GM19328 (cell line): ENCODE measurements at regions not wholly inside any gene's neighbourhood (a gene's known extent, or its start where the extent isn't known, plus 50 kb on each side); places are given as distances from the start of the nearest gene placed in this dataset.

ENCODE experiments used
- ATAC-seq: cut with Tn5 transposase; IDR thresholded peaks from one replicate; pipeline ENCODE4 v1.9.1; 2021; ENCODE audit warnings: mild to moderate bottlenecking, moderate library complexity; ENCODE audit not compliant: unreplicated experiment

DNA sequence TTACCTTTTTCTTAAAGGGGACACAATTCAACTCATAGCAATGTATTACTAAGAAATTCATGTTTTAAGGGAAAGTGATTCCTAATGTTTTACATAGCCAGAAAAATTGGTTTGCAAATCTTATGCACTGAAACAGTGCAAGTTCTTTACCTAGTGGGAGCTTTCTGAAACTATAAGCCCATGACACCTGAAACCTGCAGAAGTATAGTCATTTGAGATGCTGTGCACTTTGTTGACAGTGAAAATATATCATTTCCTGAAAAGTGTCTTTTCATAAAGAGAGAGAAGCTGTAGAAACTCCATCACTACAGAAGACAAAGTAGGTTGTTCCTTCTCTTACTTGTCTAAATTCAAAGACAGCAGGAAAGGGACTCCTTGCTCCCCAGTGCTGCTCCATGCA is 517.1 kb downstream of the LMO7 start:
- no peak for ATAC-seq

- ATAC-seq, result no peak
Measured at GRCh38 chr13:76148926-76149325, 512.8 kb downstream of the LMO7 start.

GRCh38 chr13:76148374-76148773 is 512.2 kb downstream of the LMO7 start:
- ATAC-seq, result no peak

DNA sequence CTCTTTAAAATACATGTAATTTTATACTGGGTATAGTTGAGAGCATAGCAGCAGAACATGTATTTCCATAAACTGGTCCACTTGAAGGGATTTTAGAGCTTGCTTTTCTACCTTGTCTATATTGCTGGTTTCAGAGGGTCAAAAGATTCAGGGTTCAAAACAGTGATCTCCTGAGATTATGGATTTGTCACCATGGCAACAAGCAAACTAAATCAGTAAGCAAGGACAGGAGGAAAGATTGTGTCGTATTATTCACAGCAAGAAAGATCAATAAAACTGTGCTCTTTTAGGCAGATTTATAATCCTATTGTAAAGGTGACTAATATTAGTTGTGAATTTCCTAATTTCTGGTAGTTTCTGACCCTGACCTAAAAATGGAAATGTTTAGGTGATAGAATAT is 496.4 kb downstream of the LMO7 start:
- no peak for ATAC-seq

DNA sequence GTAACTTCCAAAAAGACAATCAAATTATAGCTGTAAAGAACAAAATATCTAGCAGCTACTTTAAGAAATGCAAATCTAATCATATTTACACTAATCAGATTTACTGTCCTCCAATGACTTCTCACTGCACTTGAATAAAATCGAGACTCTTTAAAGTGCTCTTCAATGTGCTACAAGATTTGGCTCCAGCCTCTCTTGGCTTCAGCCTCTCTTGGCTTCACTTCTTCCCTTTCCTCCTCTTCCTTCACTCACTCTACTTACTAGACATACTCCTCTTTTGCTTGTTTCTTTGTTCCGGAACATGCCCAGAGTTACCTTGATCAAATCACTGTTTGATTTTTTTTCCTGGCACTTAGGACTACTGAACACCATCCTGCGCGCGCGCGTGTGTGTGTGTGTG is 495.4 kb downstream of the LMO7 start:
- ATAC-seq, result no peak

DNA sequence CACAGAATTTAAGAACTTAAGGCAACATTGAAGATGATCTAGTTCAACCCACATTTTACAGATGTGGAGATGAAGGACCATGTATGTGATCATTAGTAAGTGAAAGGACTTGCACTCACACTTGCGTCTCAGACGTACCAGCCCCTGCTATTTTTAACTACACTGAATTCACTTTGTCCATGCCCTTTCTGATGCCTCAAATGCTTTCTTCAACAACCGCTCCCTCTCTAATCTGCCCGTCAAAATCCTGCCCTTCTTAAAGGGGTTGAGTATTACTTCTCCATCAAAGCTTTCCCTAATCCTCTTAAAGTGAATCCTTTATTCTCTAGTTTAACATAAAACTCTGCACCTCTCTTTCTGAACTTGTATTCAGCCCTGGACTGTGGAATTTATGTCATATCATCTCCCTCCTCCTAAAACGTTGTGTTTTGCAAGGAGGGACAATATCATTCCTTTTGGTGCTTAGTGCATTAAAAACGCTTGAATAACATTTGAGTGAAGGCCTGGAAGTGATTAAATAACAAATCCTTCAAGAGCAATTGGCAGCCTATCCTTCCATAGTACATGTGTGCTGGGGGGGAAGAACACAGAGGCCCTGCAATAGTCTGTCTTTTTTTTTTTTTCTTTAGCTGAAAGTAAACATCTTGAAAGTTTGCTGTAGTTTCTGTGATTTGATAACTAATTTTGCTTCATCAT is 493.3 kb downstream of the LMO7 start:
- no peak for ATAC-seq

- ATAC-seq, result no peak
Measured at GRCh38 chr13:76127922-76128321, 491.8 kb downstream of the LMO7 start.

DNA sequence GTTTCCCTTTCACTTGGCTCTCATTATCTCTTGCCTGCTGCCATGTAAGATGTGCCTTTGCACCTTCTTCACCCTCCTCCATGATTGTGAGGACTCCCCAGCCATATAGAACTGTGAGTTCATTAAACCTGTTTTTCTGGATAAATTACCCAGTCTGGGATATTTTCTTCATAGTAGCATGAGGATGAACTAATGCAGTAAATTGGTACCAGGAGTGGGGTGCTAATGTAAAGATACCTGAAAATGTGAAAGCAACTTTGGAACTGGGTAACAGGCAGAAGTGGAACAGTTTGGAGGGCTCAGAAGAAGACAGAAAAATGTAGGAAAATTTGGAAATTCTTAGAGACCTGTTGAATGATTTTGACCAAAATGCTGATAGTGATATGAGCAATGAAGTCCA is 487.4 kb downstream of the LMO7 start:
- ATAC-seq, result no peak

DNA sequence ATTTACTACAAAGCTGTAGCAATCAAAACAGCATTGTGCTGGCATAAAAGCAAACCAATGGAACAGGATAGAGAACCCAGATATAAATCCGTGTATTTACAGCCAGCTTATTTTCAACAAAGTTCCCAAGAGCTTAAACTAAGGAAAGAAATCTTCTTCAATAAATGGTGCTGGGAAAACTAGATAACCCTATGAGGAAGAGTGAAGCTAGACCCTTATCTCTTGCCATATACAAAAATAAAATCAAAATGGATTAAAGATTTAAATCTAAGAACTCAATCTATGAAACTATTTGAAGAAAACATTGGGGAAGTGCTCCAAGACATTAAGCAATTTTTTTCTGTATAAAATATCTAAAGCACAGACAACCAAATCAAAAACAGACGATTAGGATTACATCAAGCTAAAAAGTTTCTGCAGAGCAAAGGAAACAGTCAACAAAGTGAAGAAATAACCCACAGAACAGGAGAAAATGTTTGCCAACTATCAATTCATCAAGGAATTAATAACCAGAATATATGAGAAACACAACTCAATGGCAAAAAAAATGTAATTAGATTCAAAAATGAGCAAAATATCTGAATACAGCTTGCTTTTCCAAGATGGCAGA is 480.7 kb downstream of the LMO7 start:
- no peak for ATAC-seq

GRCh38 chr13:76106763-76107162 is 470.6 kb downstream of the LMO7 start:
- ATAC-seq, result no peak

DNA sequence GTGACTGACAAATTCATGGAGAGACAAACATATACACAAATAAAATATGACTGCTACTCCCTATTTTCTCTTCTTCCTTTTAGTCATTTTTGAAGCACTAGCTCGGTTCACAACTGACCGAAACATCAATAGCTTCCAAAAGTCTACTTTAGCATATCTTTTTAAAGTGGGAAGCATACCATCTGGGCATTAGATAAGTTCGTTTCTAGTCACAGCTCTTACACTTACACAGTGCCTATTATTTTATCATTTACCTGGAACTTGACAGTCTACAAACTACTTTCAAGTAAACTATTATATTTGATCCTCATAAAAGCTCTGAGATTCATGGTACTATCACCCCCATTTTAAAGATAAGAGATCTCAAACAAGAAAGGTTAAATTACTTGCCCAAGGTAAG is 458.5 kb downstream of the LMO7 start:
- no peak for ATAC-seq

GRCh38 chr13:76091076-76091475 is 454.9 kb downstream of the LMO7 start:
- ATAC-seq, result no peak

- ATAC-seq, result no peak
Measured at GRCh38 chr13:76086729-76087128, 450.6 kb downstream of the LMO7 start.

DNA sequence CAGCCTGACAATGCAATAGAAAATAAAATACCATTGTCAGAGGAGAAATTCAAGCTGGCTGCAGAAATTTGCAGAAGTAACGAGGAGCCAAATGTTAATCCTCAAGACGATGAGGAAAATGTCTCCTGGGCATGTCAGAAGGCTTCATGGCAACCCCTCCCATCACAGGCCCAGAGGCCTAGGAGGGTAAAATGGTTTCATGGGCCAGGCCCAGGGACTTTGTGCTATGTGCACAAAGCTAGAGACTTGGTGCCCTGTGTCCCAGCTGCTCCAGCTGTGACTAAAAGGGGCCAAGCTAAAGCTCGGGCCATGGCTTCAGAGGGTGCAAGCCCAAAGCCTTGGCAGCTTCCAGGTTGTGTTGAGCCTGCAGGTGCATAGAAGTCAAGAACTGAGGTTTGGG is 431.7 kb downstream of the LMO7 start:
- no peak for ATAC-seq

GRCh38 chr13:76053181-76053580 is 417.1 kb downstream of the LMO7 start:
- ATAC-seq, result no peak

GRCh38 chr13:76049376-76049746 is 413.2 kb downstream of the LMO7 start:
- no peak for ATAC-seq

DNA sequence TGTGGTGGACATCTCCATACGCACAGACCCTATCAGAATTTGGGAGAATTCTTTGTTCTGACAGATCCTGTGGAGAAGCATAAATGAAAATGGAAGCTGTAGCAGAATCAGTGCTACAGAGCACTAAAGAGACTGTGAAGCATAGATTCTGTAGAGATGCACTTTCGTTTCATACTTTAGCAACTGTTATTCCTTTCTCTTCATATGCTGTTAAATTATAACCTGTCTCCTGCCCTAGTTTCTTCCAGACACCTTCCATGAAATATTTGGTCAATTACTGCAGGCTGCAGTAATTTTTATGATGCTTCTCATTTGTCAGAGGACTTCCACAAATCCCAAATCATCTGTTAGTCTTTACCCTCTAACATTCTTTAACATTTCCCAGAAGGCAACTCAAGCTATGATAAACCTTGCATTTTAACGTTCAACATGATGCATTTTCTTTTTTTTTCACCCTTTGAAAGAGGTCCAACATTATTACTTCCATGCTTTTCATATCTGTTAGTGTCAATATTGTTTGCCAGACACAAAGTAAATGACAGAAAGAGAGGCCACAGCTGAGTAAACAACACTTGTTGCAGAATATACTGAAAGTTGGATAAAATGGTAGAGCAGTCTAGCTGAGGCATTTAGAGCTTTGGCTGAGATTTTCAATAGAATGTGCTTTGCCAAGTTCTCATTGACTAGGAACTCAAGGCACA is 412.7 kb downstream of the LMO7 start:
- ATAC-seq, result no peak

DNA sequence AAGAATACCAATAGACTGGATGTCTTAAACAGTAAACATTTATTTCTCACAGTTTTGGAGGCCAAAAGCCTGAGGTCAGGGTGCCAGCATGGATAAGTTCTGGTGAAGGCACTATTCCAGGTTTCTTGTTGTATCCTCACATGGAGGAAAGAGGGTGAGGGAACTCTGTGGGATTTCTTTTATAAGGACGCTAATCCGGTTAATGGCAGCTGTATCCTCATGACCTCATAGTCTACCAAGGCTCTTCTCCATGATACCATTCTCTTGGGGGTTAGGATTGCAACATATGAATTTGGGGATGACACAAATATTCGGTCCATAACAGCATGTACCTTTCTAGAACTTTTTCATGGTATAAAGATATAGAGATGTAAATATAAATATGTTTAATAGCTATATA is 412.0 kb downstream of the LMO7 start:
- ATAC-seq, result no peak

DNA sequence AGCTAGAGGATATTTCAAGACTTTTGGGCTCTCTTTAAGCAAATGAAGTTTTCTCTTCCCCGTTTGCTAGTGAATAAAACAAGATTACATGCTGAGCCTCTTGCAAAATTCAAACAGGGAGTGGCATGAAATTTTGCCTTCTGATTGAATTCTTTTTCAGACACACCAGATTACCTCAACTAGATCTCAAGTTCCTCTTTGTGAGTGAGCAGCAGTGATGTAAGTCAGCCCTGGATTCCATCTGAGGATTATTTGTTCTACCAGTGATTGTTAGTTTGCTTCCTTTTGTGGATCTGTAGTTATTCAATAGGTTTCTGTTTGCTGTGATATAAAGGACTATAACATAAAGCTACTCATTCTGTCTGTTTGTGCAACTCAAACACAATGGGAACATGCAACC is 407.7 kb downstream of the LMO7 start:
- ATAC-seq, result no peak

- ATAC-seq, result no peak
Measured at GRCh38 chr13:76038920-76039716, 403.0 kb downstream of the LMO7 start.

DNA sequence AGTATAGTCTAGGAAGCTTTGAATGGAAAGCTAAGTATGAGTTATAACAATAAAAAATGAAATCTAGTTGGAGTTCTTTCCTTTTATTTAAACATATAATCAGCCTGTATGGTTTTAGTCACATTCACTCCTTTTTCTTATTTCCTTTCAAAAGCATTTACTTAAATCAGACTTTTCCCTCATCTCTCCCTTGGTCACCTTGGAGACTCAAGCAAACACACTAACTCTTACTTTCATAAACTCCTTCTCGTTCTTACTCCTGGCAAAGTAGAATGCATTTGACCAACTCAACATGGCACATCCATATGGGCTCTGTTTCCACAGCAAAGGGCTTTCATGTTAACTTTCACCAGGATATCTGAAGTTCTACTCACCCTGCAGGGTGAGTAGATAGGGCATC is 400.0 kb downstream of the LMO7 start:
- no peak for ATAC-seq

- no peak for ATAC-seq
Measured at GRCh38 chr13:76035711-76036110, 399.6 kb downstream of the LMO7 start.
